ENCODE measurements at regions not wholly inside any gene's neighbourhood (a gene's known extent, or its start where the extent isn't known, plus 50 kb on each side); places are given as distances from the start of the nearest gene placed in this dataset.

- ATAC-seq (no peak), DNase-seq (no peak)
- Histone ChIP-seq H3K36me3 (no peaks in the 10 kb centered on the region), H3K9me3 (no peaks in the 10 kb centered on the region), H3K4me3 (no peak overlapping the region), H3K27me3 (peaks cover 0 to 44% (median 35%) of the 10 kb centered on the region in 7 donors), H3K27ac (no peak overlapping the region), H3K4me1 (no peaks in the 10 kb centered on the region)
- 77 to 88% methylated on average over 12 of the region's 12 CpGs for WGBS, 2 donors
- TF ChIP-seq CTCF (IDR thresholded peaks at IDR 0.05), result no peak
- intact Hi-C loops (cut with DNase I), result no loop called here
Observed at GRCh38 chr11:120061036-120061760, 76.7 kb downstream of the TRIM29 start.

- no peaks in the 10 kb centered on the region for H3K9me3 ChIP-seq
- 89 to 90% methylated on average over 7 of the region's 7 CpGs for WGBS, 2 donors
- H3K27ac ChIP-seq, result no peak overlapping the region
- ATAC-seq (no peak), DNase-seq (no peak)
- H3K4me3 ChIP-seq, result no peak overlapping the region
- H3K36me3 ChIP-seq, result no peaks in the 10 kb centered on the region
- H3K4me1 ChIP-seq, result no peaks in the 10 kb centered on the region
- intact Hi-C loops (cut with DNase I), result no loop called here
- H3K27me3 ChIP-seq, result peaks cover 0 to 44% (median 31%) of the 10 kb centered on the region in 7 donors
- TF ChIP-seq CTCF (IDR thresholded peaks at IDR 0.05), result no peak
Observed at GRCh38 chr11:120060512-120060911, 77.4 kb downstream of the TRIM29 start.

- no peaks in the 10 kb centered on the region for H3K36me3 ChIP-seq
- intact Hi-C loops (cut with DNase I), result no loop called here
- H3K4me1 ChIP-seq, result no peaks in the 10 kb centered on the region
- DNase-seq, result no peak
- no peak for TF ChIP-seq CTCF (IDR thresholded peaks at IDR 0.05)
- H3K9me3 ChIP-seq, result no peaks in the 10 kb centered on the region
- ATAC-seq, result no peak
- peaks cover 0 to 40% (median 24%) of the 10 kb centered on the region in 7 donors for H3K27me3 ChIP-seq
- 93% methylated on average over 4 of the region's 4 CpGs for WGBS, 2 donors
- H3K4me3 ChIP-seq, result no peak overlapping the region
- no peak overlapping the region for H3K27ac ChIP-seq
Observed at GRCh38 chr11:120058931-120059330, 79.0 kb downstream of the TRIM29 start.

GRCh38 chr11:120057595-120058581 is 80.0 kb downstream of the TRIM29 start:
- DNase-seq (no peak), ATAC-seq (peak in 1 of 8 donors; percentile 28)
- no peaks in the 10 kb centered on the region for H3K36me3 ChIP-seq
- H3K27ac ChIP-seq, result no peak overlapping the region
- H3K27me3 ChIP-seq, result peaks cover 0 to 30% (median 18%) of the 10 kb centered on the region in 7 donors
- no peaks in the 10 kb centered on the region for H3K4me1 ChIP-seq
- H3K9me3 ChIP-seq, result no peaks in the 10 kb centered on the region
- no peak for TF ChIP-seq CTCF (IDR thresholded peaks at IDR 0.05)
- WGBS, 2 donors, result 63 to 65% methylated on average over 18 of the region's 18 CpGs
- H3K4me3 ChIP-seq, result no peak overlapping the region
- intact Hi-C loops (cut with DNase I), result no loop called here

All from heart right ventricle (tissue), 16 donors.